ENCODE measurements at regions not wholly inside any gene's neighbourhood (a gene's known extent, or its start where the extent isn't known, plus 50 kb on each side); places are given as distances from the start of the nearest gene placed in this dataset.

DNA sequence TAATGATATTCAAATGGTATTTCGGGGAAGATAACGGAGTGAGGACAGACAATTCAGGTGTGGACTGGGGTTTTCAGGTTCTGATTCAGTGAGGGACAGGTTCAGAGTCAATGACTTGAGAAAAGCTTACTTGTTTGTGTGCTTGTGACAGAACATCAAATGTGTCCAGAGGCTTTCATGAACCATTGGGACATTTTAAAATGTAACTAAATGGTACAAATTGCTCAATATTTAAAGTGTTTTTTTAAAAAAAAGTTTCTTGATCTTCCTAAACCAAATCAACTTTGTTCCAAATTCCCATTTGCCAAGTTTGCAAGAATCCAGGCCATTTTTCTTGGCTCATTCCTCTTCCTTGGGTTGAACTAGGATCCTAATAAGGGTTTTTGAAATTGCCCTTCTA, 59.4 kb upstream of the BZW1 start:
- no peaks in the 10 kb centered on the region for H3K36me3 ChIP-seq (ENCODE audit: insufficient read depth, low read length)
- H3K9me3 ChIP-seq (ENCODE audit: insufficient read depth, low read depth, low read length): no peaks in the 10 kb centered on the region
- peaks cover 9% of the 10 kb centered on the region; the same call in 1 of the 2 replicates for H3K4me1 ChIP-seq (ENCODE audit: insufficient read depth, low read length)
- H3K27ac ChIP-seq (ENCODE audit: low read depth, low read length): no peak overlapping the region
- no peaks in the 10 kb centered on the region for H3K27me3 ChIP-seq (ENCODE audit: insufficient read depth, low read length)
- H3K9ac ChIP-seq (ENCODE audit: low read depth, low read length): no peak overlapping the region
- 93% methylated on average over 2 of the region's 2 CpGs for WGBS
- H3K4me3 ChIP-seq (ENCODE audit: low read length): no peak overlapping the region

DNA sequence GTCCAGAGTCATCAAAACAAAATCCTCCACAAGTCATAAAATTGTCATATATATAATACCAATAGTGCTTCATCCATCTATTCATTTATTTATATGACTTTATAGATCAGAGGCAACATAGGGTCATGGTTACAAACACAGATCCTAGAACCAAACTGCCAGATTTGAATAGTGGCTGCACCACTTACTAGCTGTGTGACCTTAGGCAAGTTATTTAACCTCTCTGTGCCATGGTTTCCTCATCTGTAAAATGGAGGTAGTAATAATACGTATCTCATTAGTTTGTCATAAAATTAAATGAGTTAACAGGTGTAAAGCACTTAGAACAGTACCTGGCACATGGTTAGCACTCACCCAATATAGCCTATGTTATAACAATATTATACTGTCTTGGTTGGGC, 58.9 kb upstream of the BZW1 start:
- Histone ChIP-seq H3K27me3 (ENCODE audit: insufficient read depth, low read length) (no peaks in the 10 kb centered on the region), H3K9ac (ENCODE audit: low read depth, low read length) (no peak overlapping the region), H3K27ac (ENCODE audit: low read depth, low read length) (no peak overlapping the region), H3K9me3 (ENCODE audit: insufficient read depth, low read depth, low read length) (no peaks in the 10 kb centered on the region), H3K4me1 (ENCODE audit: insufficient read depth, low read length) (peaks cover 11% of the 10 kb centered on the region; the same call in 1 of the 2 replicates), H3K36me3 (ENCODE audit: insufficient read depth, low read length) (no peaks in the 10 kb centered on the region), H3K4me3 (ENCODE audit: low read length) (no peak overlapping the region)
- WGBS: no CpG with 5 or more reads among the region's 1 CpG

DNA sequence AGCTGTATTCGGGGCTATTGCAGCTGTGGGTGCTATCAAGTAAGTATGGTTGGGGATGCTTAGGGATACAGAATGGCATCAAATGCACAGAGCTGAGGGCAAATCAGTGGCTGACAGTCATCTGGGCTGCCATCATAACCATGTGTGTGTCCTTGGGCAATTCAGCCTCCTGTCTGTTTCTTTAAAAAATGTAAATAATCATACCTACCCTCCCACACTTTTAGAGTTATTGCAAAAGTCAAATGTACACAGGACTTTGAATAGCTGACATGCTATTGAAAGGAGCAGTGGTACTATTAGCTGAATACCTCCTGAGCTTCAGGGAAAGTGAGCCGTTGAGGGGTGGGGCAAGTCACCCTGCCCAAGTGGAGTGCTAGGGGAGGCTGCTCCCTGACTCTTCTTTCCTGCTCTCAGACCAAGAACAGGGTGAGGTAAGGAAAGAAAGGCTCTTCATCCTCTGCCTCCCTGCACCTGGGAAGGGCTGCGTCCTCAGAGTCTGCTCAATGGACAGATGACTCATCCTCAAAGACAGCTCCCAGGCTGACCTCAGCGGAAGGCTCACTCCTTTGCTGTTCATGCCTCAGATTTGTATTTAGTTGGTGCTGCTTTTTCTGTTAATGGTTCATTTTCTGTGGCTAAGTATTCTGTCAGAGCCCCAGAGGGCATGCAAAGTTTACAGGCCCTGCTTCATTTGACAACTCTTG, 54.9 kb upstream of the BZW1 start:
- Histone ChIP-seq H3K27ac (ENCODE audit: low read depth, low read length) (no peak overlapping the region), H3K27me3 (ENCODE audit: insufficient read depth, low read length) (no peaks in the 10 kb centered on the region), H3K4me1 (ENCODE audit: insufficient read depth, low read length) (peaks cover 11% of the 10 kb centered on the region; the same call in 1 of the 2 replicates), H3K9ac (ENCODE audit: low read depth, low read length) (no peak overlapping the region), H3K9me3 (ENCODE audit: insufficient read depth, low read depth, low read length) (no peaks in the 10 kb centered on the region), H3K36me3 (ENCODE audit: insufficient read depth, low read length) (no peaks in the 10 kb centered on the region), H3K4me3 (ENCODE audit: low read length) (no peak overlapping the region)
- 49% methylated on average over 4 of the region's 4 CpGs for WGBS

DNA sequence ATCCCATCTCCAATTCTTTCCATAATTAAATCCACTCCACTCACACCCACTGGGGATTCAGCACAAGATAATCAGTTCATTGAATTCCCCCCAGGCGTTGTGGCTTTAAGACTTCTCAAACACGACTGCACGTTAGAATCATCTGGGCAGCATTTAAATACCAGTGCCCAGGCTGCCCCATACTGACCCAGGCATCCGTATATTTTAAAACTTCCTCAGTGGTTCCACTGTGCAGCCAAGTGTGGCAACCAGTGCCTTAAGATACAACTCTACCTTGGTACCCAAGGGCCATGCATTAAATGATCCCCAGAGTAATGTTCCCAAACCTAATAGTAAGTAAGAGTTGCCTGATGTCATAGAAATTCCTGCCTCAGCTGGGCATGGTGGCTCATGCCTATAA, 54.3 kb upstream of the BZW1 start:
- no peaks in the 10 kb centered on the region for H3K9me3 ChIP-seq (ENCODE audit: insufficient read depth, low read depth, low read length)

DNA sequence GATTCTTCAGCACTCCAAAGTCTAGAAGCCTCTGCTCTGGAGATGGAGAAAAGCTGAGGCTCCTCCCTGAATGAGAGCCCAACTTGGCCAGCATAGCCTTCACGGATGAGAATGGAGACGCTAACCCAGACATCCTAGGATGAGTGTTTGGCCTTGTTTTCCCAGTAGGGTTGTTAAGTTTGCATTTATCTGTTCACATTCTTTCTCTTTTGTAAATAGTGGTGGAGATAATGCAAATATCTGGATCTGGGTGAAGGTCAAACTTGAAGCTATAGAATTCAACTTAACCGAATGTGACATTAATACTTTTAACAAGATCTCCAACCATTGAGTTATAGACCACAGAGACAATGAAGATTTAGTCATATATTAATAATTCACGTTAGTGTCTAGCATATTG, 53.4 kb upstream of the BZW1 start:
- WGBS: 93% methylated on average over 3 of the region's 4 CpGs

More for the DNA sequence above, 54.3 kb upstream of the BZW1 start:
- Histone ChIP-seq H3K36me3 (ENCODE audit: insufficient read depth, low read length) (no peaks in the 10 kb centered on the region), H3K27ac (ENCODE audit: low read depth, low read length) (no peak overlapping the region), H3K4me1 (ENCODE audit: insufficient read depth, low read length) (peaks cover 11% of the 10 kb centered on the region; the same call in 1 of the 2 replicates), H3K27me3 (ENCODE audit: insufficient read depth, low read length) (no peaks in the 10 kb centered on the region), H3K4me3 (ENCODE audit: low read length) (no peak overlapping the region), H3K9ac (ENCODE audit: low read depth, low read length) (no peak overlapping the region)
- 71% methylated on average over 4 of the region's 4 CpGs for WGBS

DNA sequence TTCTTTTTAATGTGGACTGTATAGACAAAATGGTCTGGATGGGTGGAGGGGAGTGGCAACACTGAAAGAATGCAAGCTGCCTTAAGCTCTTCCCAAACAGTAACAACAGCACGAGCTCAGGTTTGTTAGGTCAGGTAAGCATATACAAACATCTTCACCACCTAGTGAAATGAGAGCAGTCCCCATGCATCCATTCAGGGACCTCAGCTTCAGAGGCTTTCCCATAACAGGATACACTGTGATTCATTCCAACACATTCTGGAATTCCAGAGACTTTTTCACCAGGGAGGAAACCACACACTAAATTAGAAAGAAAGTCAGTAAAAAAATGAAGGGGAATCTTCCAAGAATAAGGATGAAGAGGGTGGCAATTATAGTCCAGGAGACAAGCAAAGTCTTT, 50.4 kb upstream of the BZW1 start:
- Histone ChIP-seq H3K4me3 (ENCODE audit: low read length) (no peak overlapping the region), H3K9ac (ENCODE audit: low read depth, low read length) (no peak overlapping the region), H3K27me3 (ENCODE audit: insufficient read depth, low read length) (no peaks in the 10 kb centered on the region), H3K9me3 (ENCODE audit: insufficient read depth, low read depth, low read length) (no peaks in the 10 kb centered on the region), H3K4me1 (ENCODE audit: insufficient read depth, low read length) (peaks cover 11% of the 10 kb centered on the region; the same call in 1 of the 2 replicates), H3K36me3 (ENCODE audit: insufficient read depth, low read length) (no peaks in the 10 kb centered on the region), H3K27ac (ENCODE audit: low read depth, low read length) (no peak overlapping the region)
- 56% methylated on average over 1 of the region's 1 CpG for whole genome bisulfite sequencing

More for the DNA sequence above, 53.4 kb upstream of the BZW1 start:
- peaks cover 11% of the 10 kb centered on the region; the same call in 1 of the 2 replicates for H3K4me1 ChIP-seq (ENCODE audit: insufficient read depth, low read length)
- H3K36me3 ChIP-seq (ENCODE audit: insufficient read depth, low read length): no peaks in the 10 kb centered on the region
- no peak overlapping the region for H3K9ac ChIP-seq (ENCODE audit: low read depth, low read length)
- no peaks in the 10 kb centered on the region for H3K9me3 ChIP-seq (ENCODE audit: insufficient read depth, low read depth, low read length)
- no peak overlapping the region for H3K27ac ChIP-seq (ENCODE audit: low read depth, low read length)
- H3K27me3 ChIP-seq (ENCODE audit: insufficient read depth, low read length): no peaks in the 10 kb centered on the region
- no peak overlapping the region for H3K4me3 ChIP-seq (ENCODE audit: low read length)
